Naive thymus-derived CD4-positive, alpha-beta T cell (primary cell): ENCODE measurements at regions not wholly inside any gene's neighbourhood (a gene's known extent, or its start where the extent isn't known, plus 50 kb on each side); places are given as distances from the start of the nearest gene placed in this dataset.
"Not testable (repeated sequence)": the region's sequence is repeated elsewhere in the genome, so short reads cannot be mapped to it uniquely, and the experiment has no call there.

Source experiments
- ATAC-seq: fragments of 150-1000 bp; cut with Tn5 transposase; 2 replicates; pipeline ENCODE4 v1.10.0; 2021; ENCODE audit warnings: mild to moderate bottlenecking, moderate library complexity
- CTCF ChIA-PET: fragments of 350-600 bp; sonication (Branson Sonifier 250); formaldehyde crosslinking; loops from one replicate; lab custom pipeline; 2021; ENCODE audit warnings: antibody characterized with exemption; lab: Charles Lee
- POLR2A ChIA-PET: fragments of 350-600 bp; sonication (Branson Sonifier 250); formaldehyde crosslinking; loops from one replicate; lab custom pipeline; 2021; ENCODE audit warnings: antibody characterized with exemption, inconsistent platforms; lab: Charles Lee
- DNase-seq, 9 donors: peaks; one replicate each; pipeline versions ENCODE4 v3.0.0 to v3.0.0-alpha.2; 2020 to 2022; ENCODE audit warnings: mixed read lengths in 1 of 9
- H3K27ac ChIP-seq: one replicate; pipeline ENCODE4 v1.7.0; 2013; ENCODE audit warnings: mild to moderate bottlenecking, low read depth, low read length, moderate library complexity
- H3K27me3 ChIP-seq, 2 donors: one replicate each; pipeline ENCODE4 v1.7.0; 2013; ENCODE audit warnings: low read length in 2 of 2, mild to moderate bottlenecking in 2 of 2, moderate library complexity in 2 of 2; ENCODE audit not compliant: control insufficient read depth in 2 of 2, insufficient read depth in 2 of 2
- H3K36me3 ChIP-seq, 3 experiments: 1 replicate in 2 of 3; 2 replicates in 1 of 3; pipeline ENCODE4 v1.7.0; 2013; ENCODE audit warnings: low read length in 3 of 3, mild to moderate bottlenecking in 3 of 3, moderate library complexity in 1 of 3; ENCODE audit not compliant: insufficient read depth in 3 of 3, control insufficient read depth in 2 of 3
- H3K4me1 ChIP-seq, 2 donors: one replicate each; pipeline ENCODE4 v1.7.0; 2013; ENCODE audit warnings: low read length in 2 of 2, mild to moderate bottlenecking in 2 of 2, moderate library complexity in 1 of 2; ENCODE audit not compliant: control insufficient read depth in 2 of 2, insufficient read depth in 2 of 2
- H3K4me3 ChIP-seq: 2 replicates; pipeline ENCODE4 v1.7.0; 2013; ENCODE audit warnings: mild to moderate bottlenecking, low read length
- H3K9me3 ChIP-seq, 3 experiments: 1 replicate in 2 of 3; 2 replicates in 1 of 3; pipeline ENCODE4 v1.7.0; 2013; ENCODE audit warnings: low read length in 3 of 3; ENCODE audit not compliant: control insufficient read depth in 2 of 3
- H3K27ac Mint-ChIP-seq, 9 donors: one replicate each; pipeline ENCODE4 v1.8.0; 2020 to 2022; ENCODE audit warnings: mixed read lengths in 9 of 9, mild to moderate bottlenecking in 8 of 9, moderate library complexity in 5 of 9, inconsistent platforms in 2 of 9
- H3K27me3 Mint-ChIP-seq, 5 donors: one replicate each; pipeline ENCODE4 v1.8.0; 2021 to 2022; ENCODE audit warnings: mixed read lengths in 5 of 5, mild to moderate bottlenecking in 1 of 5
- H3K36me3 Mint-ChIP-seq, 5 donors: one replicate each; pipeline ENCODE4 v1.8.0; 2020 to 2022; ENCODE audit warnings: mixed read lengths in 5 of 5, mild to moderate bottlenecking in 3 of 5, inconsistent platforms in 1 of 5
- H3K4me1 Mint-ChIP-seq, 7 donors: one replicate each; pipeline ENCODE4 v1.8.0; 2020 to 2022; ENCODE audit warnings: mixed read lengths in 7 of 7, mild to moderate bottlenecking in 3 of 7, inconsistent platforms in 1 of 7
- H3K4me3 Mint-ChIP-seq, 10 donors: one replicate each; pipeline ENCODE4 v1.8.0; 2020 to 2022; ENCODE audit warnings: mild to moderate bottlenecking in 10 of 10, mixed read lengths in 10 of 10, moderate library complexity in 6 of 10, inconsistent platforms in 2 of 10
- H3K9me3 Mint-ChIP-seq, 11 donors: one replicate each; pipeline ENCODE4 v1.8.0; 2020 to 2022; ENCODE audit warnings: mixed read lengths in 11 of 11, mild to moderate bottlenecking in 4 of 11, inconsistent platforms in 1 of 11, moderate library complexity in 1 of 11
- intact Hi-C, 2 donors: fragments of 100-400 bp; cut with micrococcal nuclease; formaldehyde crosslinking; loops; one replicate each; pipeline ENCODE4 v1.15.1; 2023

DNA sequence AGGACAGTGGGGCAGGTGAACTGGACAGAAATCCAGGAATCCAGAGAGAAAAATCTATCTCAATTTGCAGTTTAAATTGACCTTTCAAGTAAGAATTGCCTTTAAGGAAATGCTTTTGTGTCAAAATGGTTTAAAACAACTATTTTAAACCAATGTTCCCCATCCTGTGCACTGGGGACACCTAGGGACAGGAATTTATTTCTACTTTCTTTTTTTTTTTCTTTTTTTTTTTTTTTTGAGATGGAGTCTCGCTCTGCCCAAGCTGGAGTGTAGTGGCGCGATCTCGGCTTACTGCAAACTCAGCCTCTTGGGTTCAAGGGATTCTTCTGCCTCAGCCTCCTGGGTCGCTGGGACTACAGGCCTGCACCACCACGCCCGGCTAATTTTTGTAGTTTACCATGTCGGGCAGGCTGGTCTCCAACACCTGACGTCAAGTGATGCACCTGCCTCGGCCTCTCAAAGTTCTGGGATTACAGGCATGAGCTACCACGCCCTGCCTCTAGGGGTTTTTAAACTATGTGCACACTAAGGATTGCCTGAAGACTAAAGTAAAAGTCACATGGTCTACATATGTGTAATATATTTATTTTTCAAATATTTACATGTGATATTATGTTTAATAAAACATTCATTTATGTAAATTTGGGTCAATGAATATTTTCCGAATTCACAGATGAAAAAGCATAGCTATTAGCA is 1213.4 kb downstream of the STIM2 start:
- DNase-seq (no peak), ATAC-seq (no peak)
- ChIA-PET CTCF (no interaction called here), POLR2A (no interaction called here)
- Mint-ChIP-seq H3K27ac (no peak overlapping the region), H3K27me3 (no peaks in the 10 kb centered on the region), H3K4me1 (no peaks in the 10 kb centered on the region), H3K9me3 (peaks cover 2 to 16% (median 7%) of the 10 kb centered on the region in 11 donors), H3K4me3 (no peak overlapping the region), H3K36me3 (no peaks in the 10 kb centered on the region)
- H3K27ac ChIP-seq: no peak overlapping the region
- no peaks in the 10 kb centered on the region for H3K9me3 ChIP-seq
- H3K36me3 ChIP-seq: no peaks in the 10 kb centered on the region
- H3K4me3 ChIP-seq: no peak overlapping the region
- intact Hi-C loops: no loop called here
- H3K27me3 ChIP-seq: no peaks in the 10 kb centered on the region
- no peaks in the 10 kb centered on the region for H3K4me1 ChIP-seq

DNA sequence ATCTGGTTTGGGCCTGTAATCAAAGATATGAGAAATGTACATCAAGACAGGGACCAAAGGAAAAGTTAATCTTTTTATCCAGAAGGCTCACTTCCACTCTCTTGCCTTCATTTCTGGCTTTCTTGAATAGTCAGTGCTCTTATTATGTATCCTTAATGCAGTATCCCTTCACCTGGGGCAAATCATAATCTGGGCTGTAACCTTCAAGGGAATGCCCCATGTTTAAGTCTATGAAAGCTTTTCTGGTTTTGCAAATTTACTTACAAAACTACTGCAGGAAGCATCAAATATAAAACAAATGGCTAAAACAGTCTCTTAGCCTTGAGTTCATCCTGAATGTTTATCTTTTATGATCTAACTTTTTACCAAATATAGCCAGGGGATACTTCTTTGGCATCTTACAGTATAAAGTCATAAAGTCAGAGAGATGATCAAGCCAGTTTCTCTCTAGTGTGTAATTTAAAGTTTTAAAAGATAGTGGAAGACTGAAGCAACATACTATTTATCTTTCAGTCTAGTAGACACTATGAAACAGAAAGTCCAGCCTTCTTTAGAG is 1214.8 kb downstream of the STIM2 start:
- Mint-ChIP-seq H3K36me3 (no peaks in the 10 kb centered on the region), H3K27ac (no peak overlapping the region), H3K27me3 (no peaks in the 10 kb centered on the region), H3K4me1 (no peaks in the 10 kb centered on the region), H3K4me3 (no peak overlapping the region), H3K9me3 (peaks cover 2 to 21% (median 10%) of the 10 kb centered on the region in 11 donors)
- ChIA-PET POLR2A (no interaction called here), CTCF (no interaction called here)
- H3K36me3 ChIP-seq: no peaks in the 10 kb centered on the region
- H3K9me3 ChIP-seq: no peaks in the 10 kb centered on the region
- H3K27ac ChIP-seq: no peak overlapping the region
- H3K4me3 ChIP-seq: no peak overlapping the region
- intact Hi-C loops: no loop called here
- no peaks in the 10 kb centered on the region for H3K27me3 ChIP-seq
- DNase-seq: no peak
- no peak for ATAC-seq
- no peaks in the 10 kb centered on the region for H3K4me1 ChIP-seq

DNA sequence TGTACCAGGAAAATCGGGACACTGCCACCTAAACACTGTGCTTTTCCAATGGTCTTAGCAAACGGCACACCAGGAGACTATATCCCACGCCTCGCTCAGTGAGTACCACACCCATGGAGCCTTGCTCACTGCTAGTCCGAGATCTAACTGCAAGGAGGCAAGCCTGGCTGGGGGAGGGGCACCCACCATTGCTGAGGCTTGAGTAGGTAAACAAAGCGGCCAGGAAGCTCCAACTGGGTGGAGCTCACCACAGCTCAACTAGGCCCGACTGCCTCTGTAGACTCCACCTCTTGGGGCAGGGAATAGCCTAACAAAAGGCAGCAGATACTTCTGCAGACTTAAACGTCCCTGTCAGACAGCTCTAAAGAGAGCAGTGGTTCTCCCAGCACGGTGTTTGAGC is 1216.6 kb downstream of the STIM2 start:
- H3K36me3 ChIP-seq, H3K27me3 Mint-ChIP-seq, intact Hi-C loops, H3K36me3 Mint-ChIP-seq, H3K4me1 Mint-ChIP-seq, H3K4me3 Mint-ChIP-seq, H3K9me3 ChIP-seq, H3K4me1 ChIP-seq, DNase-seq, CTCF ChIA-PET, ATAC-seq, H3K27me3 ChIP-seq, POLR2A ChIA-PET, H3K27ac ChIP-seq, H3K4me3 ChIP-seq, H3K27ac Mint-ChIP-seq: not testable (repeated sequence)
- peaks cover 3 to 32% (median 19%) of the 10 kb centered on the region in 11 donors for H3K9me3 Mint-ChIP-seq

DNA sequence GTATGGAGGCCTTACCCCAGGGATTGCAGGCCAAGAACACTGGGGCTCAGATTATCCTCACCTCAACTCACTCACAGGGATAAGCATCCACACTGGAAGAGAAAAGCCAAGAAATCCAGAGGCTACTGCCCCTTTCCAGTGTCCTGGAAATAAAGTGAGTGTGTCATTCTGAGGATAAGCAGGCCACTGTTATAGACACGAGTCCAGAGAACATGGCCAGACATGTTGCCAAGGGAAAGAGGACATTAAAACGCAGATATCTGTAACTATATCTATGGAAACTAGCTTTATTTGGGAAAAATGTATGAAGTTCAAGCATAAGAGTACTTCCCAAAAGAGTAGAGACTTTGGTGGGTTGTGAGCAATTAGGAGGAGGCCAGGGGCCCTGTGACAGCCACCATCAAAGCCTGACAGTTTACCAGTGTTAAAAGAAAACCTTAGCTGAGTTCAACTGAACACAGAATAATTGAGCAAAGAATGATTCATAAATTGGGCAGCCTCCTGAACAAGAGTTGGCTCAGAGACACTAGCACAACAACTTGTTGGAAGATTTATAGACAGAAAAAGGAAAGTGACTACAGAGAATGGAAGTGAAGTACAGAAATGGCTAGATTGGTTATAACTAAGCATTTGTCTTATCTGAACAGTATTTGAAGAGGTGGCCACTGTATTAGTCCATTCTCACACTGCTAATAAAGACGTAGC is 1222.2 kb downstream of the STIM2 start:
- Histone ChIP-seq H3K36me3 (no peaks in the 10 kb centered on the region), H3K9me3 (peaks cover 0 to 7% (median 0%) of the 10 kb centered on the region in 3 experiments), H3K4me1 (no peaks in the 10 kb centered on the region), H3K4me3 (no peak overlapping the region), H3K27ac (no peak overlapping the region), H3K27me3 (no peaks in the 10 kb centered on the region)
- Mint-ChIP-seq H3K27ac (no peak overlapping the region), H3K9me3 (peaks cover 9 to 58% (median 28%) of the 10 kb centered on the region in 11 donors), H3K36me3 (peaks cover 0 to 4% (median 0%) of the 10 kb centered on the region in 5 donors), H3K27me3 (no peaks in the 10 kb centered on the region), H3K4me1 (no peaks in the 10 kb centered on the region), H3K4me3 (no peak overlapping the region)
- ChIA-PET CTCF (no interaction called here), POLR2A (no interaction called here)
- intact Hi-C loops: no loop called here
- no peak for DNase-seq
- no peak for ATAC-seq

DNA sequence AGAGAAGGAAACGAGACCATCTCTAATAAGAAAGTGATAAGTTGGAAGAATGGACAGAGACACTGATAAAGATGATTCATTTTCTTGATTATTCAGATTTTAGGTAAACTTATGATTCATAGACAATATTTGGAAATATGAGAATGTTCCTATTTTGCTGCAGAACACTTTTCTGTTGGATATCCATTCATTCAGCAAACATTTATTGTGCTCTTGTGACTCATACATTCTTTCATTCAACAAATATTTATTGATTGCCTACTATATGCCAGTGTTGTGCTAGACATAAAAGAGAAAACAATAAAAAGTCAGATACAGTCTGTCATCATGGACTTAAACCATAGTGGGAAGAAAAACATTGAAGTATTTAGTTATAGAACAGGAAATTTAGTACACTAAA is 1232.0 kb downstream of the STIM2 start:
- Histone ChIP-seq H3K4me1 (no peaks in the 10 kb centered on the region), H3K9me3 (no peaks in the 10 kb centered on the region), H3K27me3 (no peaks in the 10 kb centered on the region), H3K27ac (no peak overlapping the region), H3K4me3 (no peak overlapping the region), H3K36me3 (no peaks in the 10 kb centered on the region)
- H3K9me3 Mint-ChIP-seq: peaks cover 0 to 12% (median 3%) of the 10 kb centered on the region in 11 donors
- no peaks in the 10 kb centered on the region for H3K36me3 Mint-ChIP-seq
- ChIA-PET CTCF (no interaction called here), POLR2A (no interaction called here)
- intact Hi-C loops: no loop called here
- no peak for DNase-seq
- H3K27ac Mint-ChIP-seq: no peak overlapping the region
- ATAC-seq: no peak
- no peak overlapping the region for H3K4me3 Mint-ChIP-seq
- no peaks in the 10 kb centered on the region for H3K27me3 Mint-ChIP-seq
- H3K4me1 Mint-ChIP-seq: no peaks in the 10 kb centered on the region

DNA sequence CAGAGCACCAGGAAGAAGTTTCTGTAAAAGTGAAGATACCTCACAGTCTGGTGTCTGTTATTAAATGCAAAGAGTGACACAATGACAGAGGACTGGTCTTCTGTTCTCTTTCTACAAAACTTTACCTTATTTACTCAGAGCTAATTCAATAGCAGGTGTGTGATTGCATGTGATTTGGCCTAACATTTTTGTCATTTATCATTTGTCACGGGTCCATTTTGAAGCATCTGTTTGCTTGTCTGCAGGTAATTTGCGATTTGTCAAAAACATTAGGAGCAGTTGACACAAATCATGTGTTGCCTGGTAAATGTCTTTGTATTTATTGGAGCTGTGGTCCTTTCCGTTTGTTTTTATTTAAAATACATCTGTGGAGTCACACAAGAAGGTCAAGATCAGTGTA is 1232.4 kb downstream of the STIM2 start:
- no peak for DNase-seq
- Mint-ChIP-seq H3K36me3 (no peaks in the 10 kb centered on the region), H3K9me3 (peaks cover 0 to 12% (median 3%) of the 10 kb centered on the region in 11 donors), H3K4me3 (no peak overlapping the region), H3K27me3 (no peaks in the 10 kb centered on the region), H3K4me1 (no peaks in the 10 kb centered on the region), H3K27ac (no peak overlapping the region)
- POLR2A ChIA-PET: no interaction called here
- no peak for ATAC-seq
- Histone ChIP-seq H3K4me1 (no peaks in the 10 kb centered on the region), H3K36me3 (no peaks in the 10 kb centered on the region), H3K4me3 (no peak overlapping the region), H3K9me3 (no peaks in the 10 kb centered on the region), H3K27ac (no peak overlapping the region), H3K27me3 (no peaks in the 10 kb centered on the region)
- CTCF ChIA-PET: no interaction called here
- intact Hi-C loops: no loop called here

DNA sequence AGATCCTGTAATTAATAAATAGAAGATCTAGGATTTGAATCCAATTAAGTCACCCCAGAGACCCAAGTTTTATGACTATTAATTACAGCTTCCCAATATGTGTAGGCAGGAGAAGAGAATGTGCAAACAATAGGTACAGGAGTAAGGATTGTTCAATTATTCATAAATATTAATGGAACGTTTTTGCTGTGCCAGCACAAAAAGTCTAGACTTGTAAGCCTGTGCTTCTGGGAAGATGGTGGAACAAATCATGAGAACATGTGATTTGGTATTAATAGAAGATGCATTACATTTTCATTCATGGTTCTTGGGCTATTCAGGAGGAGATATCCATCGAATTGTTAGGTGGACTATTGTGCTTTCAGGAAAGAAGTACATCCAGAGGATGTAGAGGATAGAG is 1240.9 kb downstream of the STIM2 start:
- CTCF ChIA-PET: no interaction called here
- Mint-ChIP-seq H3K27ac (no peak overlapping the region), H3K36me3 (no peaks in the 10 kb centered on the region), H3K27me3 (no peaks in the 10 kb centered on the region), H3K4me3 (no peak overlapping the region), H3K9me3 (peaks cover 0 to 17% (median 4%) of the 10 kb centered on the region in 11 donors), H3K4me1 (no peaks in the 10 kb centered on the region)
- POLR2A ChIA-PET: no interaction called here
- H3K27ac ChIP-seq: no peak overlapping the region
- no peaks in the 10 kb centered on the region for H3K36me3 ChIP-seq
- no peak overlapping the region for H3K4me3 ChIP-seq
- no peaks in the 10 kb centered on the region for H3K4me1 ChIP-seq
- DNase-seq: no peak
- no peaks in the 10 kb centered on the region for H3K9me3 ChIP-seq
- no peaks in the 10 kb centered on the region for H3K27me3 ChIP-seq
- no peak for ATAC-seq
- intact Hi-C loops: no loop called here
